Esophagus muscularis mucosa (tissue), 4 donors: ENCODE measurements at regions not wholly inside any gene's neighbourhood (a gene's known extent, or its start where the extent isn't known, plus 50 kb on each side); places are given as distances from the start of the nearest gene placed in this dataset.

Experiments used
- DNase-seq: peaks from one replicate; pipeline ENCODE4 v3.0.0-alpha.2; 2017; ENCODE audit errors: extremely low spot score
- H3K27ac ChIP-seq, 4 donors: fragments of 200-600 bp; sonication (generic); replicated peaks in 1 of 4; 1 replicate in 3 of 4; 2 replicates in 1 of 4; pipeline ENCODE4 v1.5.1; 2016 to 2019; ENCODE audit warnings: mild to moderate bottlenecking in 1 of 4
- H3K27me3 ChIP-seq, 4 donors: fragments of 200-600 bp; sonication (generic); one replicate each; pipeline versions ENCODE4 v1.5.1 to v1.6.0; 2016 to 2019
- H3K36me3 ChIP-seq, 4 donors: fragments of 200-600 bp; sonication (generic); one replicate each; pipeline ENCODE4 v1.5.1; 2016 to 2019
- H3K4me1 ChIP-seq, 4 donors: fragments of 200-600 bp; sonication (generic); one replicate each; pipeline ENCODE4 v1.5.1; 2016 to 2019
- H3K4me3 ChIP-seq, 4 donors: fragments of 200-600 bp; sonication (generic); 1 replicate in 2 of 4; 2 replicates in 2 of 4; pipeline ENCODE4 v1.5.1; 2016 to 2019; ENCODE audit warnings: mild to moderate bottlenecking in 4 of 4, moderate library complexity in 1 of 4
- H3K9me3 ChIP-seq, 4 donors: fragments of 200-600 bp; sonication (generic); 1 replicate in 3 of 4; 2 replicates in 1 of 4; pipeline ENCODE4 v1.5.1; 2016 to 2019
- CTCF ChIP-seq, 3 experiments: fragments of 200-600 bp in 2 of 3; fragments of 450-650 bp in 1 of 3; sonication (generic) in 2 of 3; IDR thresholded peaks; one replicate each; pipeline ENCODE4 v1.5.1; 2017 to 2019; ENCODE audit warnings: antibody characterized with exemption in 3 of 3, mild to moderate bottlenecking in 2 of 3, moderate library complexity in 1 of 3
- EP300 ChIP-seq: sonication (generic); formaldehyde crosslinking; IDR thresholded peaks from one replicate; pipeline ENCODE4 v1.6.1; 2017; ENCODE audit warnings: antibody characterized with exemption
- POLR2A ChIP-seq: fragments of 450-650 bp; IDR thresholded peaks from one replicate; pipeline ENCODE4 v1.6.1; 2017; ENCODE audit warnings: antibody characterized with exemption, moderate library complexity, mild to moderate bottlenecking, low read depth
- POLR2AphosphoS5 ChIP-seq, 2 donors: sonication (generic); formaldehyde crosslinking; IDR thresholded peaks; one replicate each; pipeline ENCODE4 v1.6.1; 2017; ENCODE audit warnings: antibody characterized with exemption in 2 of 2
- WGBS: methylation state at CpG from one replicate; pipeline ENCODE4 v1.1.5; 2018; 5-methylcytosine and 5-hydroxymethylcytosine counted together
- intact Hi-C: fragments of 100-400 bp; cut with DNase I; formaldehyde crosslinking; loops from one replicate; pipeline ENCODE4 v1.15.1; 2023

DNA sequence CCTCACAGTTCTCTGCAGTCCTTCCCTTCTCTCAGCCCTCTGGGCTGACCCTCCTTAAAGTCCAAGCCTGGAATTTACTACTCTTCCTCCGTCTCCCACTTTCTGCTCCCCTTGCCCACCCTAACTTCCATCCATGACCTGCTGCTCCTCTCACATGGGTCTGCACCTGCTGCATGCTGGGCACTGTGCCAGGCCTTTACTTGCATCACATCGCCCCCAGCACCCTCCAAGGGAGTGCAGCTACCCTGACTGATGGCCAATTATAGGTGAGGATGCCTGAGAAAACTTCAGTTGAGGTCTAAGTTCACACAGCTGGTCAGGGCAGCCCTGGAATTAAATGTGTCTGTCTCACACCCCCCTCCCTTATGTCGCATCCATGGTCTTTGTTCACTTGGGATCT lies 53.6 kb upstream of the ZPBP start:
- Histone ChIP-seq H3K4me3 (no peak overlapping the region), H3K27ac (no peak overlapping the region), H3K27me3 (no peaks in the 10 kb centered on the region), H3K36me3 (no peaks in the 10 kb centered on the region), H3K9me3 (no peaks in the 10 kb centered on the region), H3K4me1 (no peaks in the 10 kb centered on the region)
- whole genome bisulfite sequencing: 62% methylated on average over 3 of the region's 3 CpGs
- TF ChIP-seq POLR2A (no peak), CTCF (IDR thresholded peaks at IDR 0.05) (no peak), POLR2AphosphoS5 (IDR thresholded peaks at IDR 0.05) (no peak), EP300 (no peak)
- intact Hi-C loops: loop anchor here (5.0 kb wide), 1 partner anchor 1016 kb away; no protein-coding TSS in a partner anchor
- no peak for DNase-seq

GRCh38 chr7:50145801-50146338 lies 52.8 kb upstream of the ZPBP start:
- Histone ChIP-seq H3K36me3 (no peaks in the 10 kb centered on the region), H3K27me3 (no peaks in the 10 kb centered on the region), H3K4me1 (no peaks in the 10 kb centered on the region), H3K9me3 (no peaks in the 10 kb centered on the region), H3K27ac (no peak overlapping the region), H3K4me3 (no peak overlapping the region)
- 69% methylated on average over 2 of the region's 2 CpGs for WGBS
- TF ChIP-seq CTCF (IDR thresholded peaks at IDR 0.05): no peak
- TF ChIP-seq POLR2AphosphoS5 (IDR thresholded peaks at IDR 0.05): no peak
- TF ChIP-seq EP300: no peak
- TF ChIP-seq POLR2A: no peak
- DNase-seq: no peak
- intact Hi-C loops: loop anchor here (5.0 kb wide), 1 partner anchor 1016 kb away; no protein-coding TSS in a partner anchor

DNA sequence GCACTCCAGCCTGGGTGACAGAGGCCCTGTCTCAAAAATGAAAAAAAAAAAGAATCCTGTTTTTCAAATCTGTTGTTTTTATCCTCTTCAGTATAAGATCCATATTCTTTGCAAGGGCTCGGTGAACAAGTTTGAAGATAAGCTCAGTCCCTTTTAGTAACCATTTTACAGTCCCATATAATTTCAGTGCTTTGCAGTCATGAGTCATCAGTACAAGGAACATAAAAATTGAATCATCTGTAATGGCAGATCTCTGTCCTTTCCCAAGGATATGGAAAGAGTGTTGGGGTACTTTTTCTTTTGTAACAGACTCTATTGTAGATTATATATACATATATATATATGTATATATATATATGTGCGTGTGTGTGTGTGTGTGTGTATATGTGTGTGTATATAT lies 52.2 kb upstream of the ZPBP start:
- Histone ChIP-seq H3K4me3 (no peak overlapping the region), H3K4me1 (no peaks in the 10 kb centered on the region), H3K9me3 (no peaks in the 10 kb centered on the region), H3K27me3 (no peaks in the 10 kb centered on the region), H3K36me3 (no peaks in the 10 kb centered on the region), H3K27ac (no peak overlapping the region)
- WGBS: 81% methylated on average over 2 of the region's 2 CpGs
- intact Hi-C loops: loop anchor here (5.0 kb wide), 1 partner anchor 1017 kb away; no protein-coding TSS in a partner anchor
- no peak for TF ChIP-seq CTCF (IDR thresholded peaks at IDR 0.05)
- TF ChIP-seq EP300: no peak
- no peak for TF ChIP-seq POLR2AphosphoS5 (IDR thresholded peaks at IDR 0.05)
- DNase-seq: no peak
